ENCODE measurements at regions not wholly inside any gene's neighbourhood (a gene's known extent, or its start where the extent isn't known, plus 50 kb on each side); places are given as distances from the start of the nearest gene placed in this dataset.

- H3K4me1 Mint-ChIP-seq (ENCODE audit: low read depth) = peaks cover 27% of the 10 kb centered on the region
- no peak overlapping the region for H3K4me3 Mint-ChIP-seq (ENCODE audit: low read depth)
- TF ChIP-seq CTCF (IDR thresholded peaks at IDR 0.05; ENCODE audit: unreplicated experiment) = no peak
- DNase-seq (ENCODE audit: low spot score, unreplicated experiment) = no peak
- no peaks in the 10 kb centered on the region for H3K9me3 Mint-ChIP-seq (ENCODE audit: low read depth)
- peak overlapping the region; percentile 94 for H3K27ac Mint-ChIP-seq
- no peaks in the 10 kb centered on the region for H3K36me3 Mint-ChIP-seq (ENCODE audit: insufficient read depth)
- no peaks in the 10 kb centered on the region for H3K27me3 Mint-ChIP-seq
These were observed 61.5 kb downstream of the IGLL1 start for GRCh38 chr22:23518376-23519187.

DNA sequence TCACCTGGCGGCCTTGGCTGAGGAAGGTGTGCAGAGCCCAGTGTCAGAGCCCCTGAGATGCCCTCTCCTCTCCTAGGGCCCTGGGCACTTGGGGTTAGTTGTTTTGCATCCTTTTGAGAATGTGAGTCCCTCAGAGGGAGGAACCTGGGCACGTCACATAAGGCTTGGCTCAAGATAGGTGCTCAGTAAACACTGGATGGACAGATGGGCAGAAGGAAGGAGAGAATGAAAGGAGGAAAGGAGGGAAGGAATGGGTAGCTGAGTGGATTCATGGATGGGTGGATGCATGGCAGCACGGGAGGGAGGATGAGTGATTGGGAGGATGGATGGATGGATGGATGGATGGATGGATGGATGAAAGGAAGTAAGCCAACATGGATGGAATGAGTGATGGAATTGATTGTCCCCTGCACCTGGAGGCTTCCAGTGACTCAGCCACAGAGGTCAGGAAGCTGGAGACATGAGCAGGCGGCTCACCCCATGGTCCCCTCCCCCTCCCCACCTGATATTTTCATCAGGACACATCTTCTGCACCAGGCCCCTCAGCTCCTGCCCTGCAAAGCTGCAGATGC is 62.2 kb downstream of the IGLL1 start:
- Mint-ChIP-seq H3K4me1 (ENCODE audit: low read depth) (peaks cover 23% of the 10 kb centered on the region), H3K36me3 (ENCODE audit: insufficient read depth) (no peaks in the 10 kb centered on the region), H3K27ac (peak overlapping the region; percentile 87), H3K9me3 (ENCODE audit: low read depth) (no peaks in the 10 kb centered on the region), H3K27me3 (no peaks in the 10 kb centered on the region), H3K4me3 (ENCODE audit: low read depth) (no peak overlapping the region)
- TF ChIP-seq CTCF (IDR thresholded peaks at IDR 0.05; ENCODE audit: unreplicated experiment) = no peak
- DNase-seq (ENCODE audit: low spot score, unreplicated experiment) = no peak

DNA sequence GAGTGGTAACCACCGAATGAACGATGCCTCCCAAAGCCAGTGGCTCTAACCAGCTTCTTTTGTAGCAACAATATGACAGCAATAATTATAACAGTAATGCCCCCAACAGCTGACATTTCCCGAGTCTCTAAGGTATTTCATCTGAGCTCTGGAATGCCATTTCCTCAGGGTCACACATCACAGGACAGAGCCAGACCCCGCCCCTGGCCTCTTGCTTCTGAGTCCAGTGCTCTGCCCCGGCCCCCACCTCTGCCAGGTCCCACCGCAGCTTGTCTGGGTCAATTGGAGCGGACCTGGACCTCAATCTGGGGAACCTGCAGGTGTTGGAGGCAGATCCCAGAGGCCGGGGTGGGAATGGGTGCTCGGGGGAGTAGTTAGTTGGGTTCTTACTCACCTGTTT is 63.8 kb downstream of the IGLL1 start:
- Mint-ChIP-seq H3K27ac (no peak overlapping the region), H3K36me3 (ENCODE audit: insufficient read depth) (no peaks in the 10 kb centered on the region), H3K27me3 (no peaks in the 10 kb centered on the region), H3K4me1 (ENCODE audit: low read depth) (peaks cover 20% of the 10 kb centered on the region), H3K4me3 (ENCODE audit: low read depth) (no peak overlapping the region), H3K9me3 (ENCODE audit: low read depth) (no peaks in the 10 kb centered on the region)
- no peak for TF ChIP-seq CTCF (IDR thresholded peaks at IDR 0.05; ENCODE audit: unreplicated experiment)
- no peak for DNase-seq (ENCODE audit: low spot score, unreplicated experiment)

- DNase-seq (ENCODE audit: low spot score, unreplicated experiment) = no peak
- no peaks in the 10 kb centered on the region for H3K9me3 Mint-ChIP-seq (ENCODE audit: low read depth)
- peak overlapping the region; percentile 65 for H3K27ac Mint-ChIP-seq
- no peaks in the 10 kb centered on the region for H3K36me3 Mint-ChIP-seq (ENCODE audit: insufficient read depth)
- H3K4me3 Mint-ChIP-seq (ENCODE audit: low read depth) = no peak overlapping the region
- H3K4me1 Mint-ChIP-seq (ENCODE audit: low read depth) = peaks cover 14% of the 10 kb centered on the region
- no peaks in the 10 kb centered on the region for H3K27me3 Mint-ChIP-seq
- TF ChIP-seq CTCF (IDR thresholded peaks at IDR 0.05; ENCODE audit: unreplicated experiment) = peak; percentile 21
These were observed 65.6 kb downstream of the IGLL1 start for GRCh38 chr22:23514322-23515038.

GRCh38 chr22:23513705-23514104 is 66.4 kb downstream of the IGLL1 start:
- Mint-ChIP-seq H3K27ac (no peak overlapping the region), H3K27me3 (no peaks in the 10 kb centered on the region), H3K4me1 (ENCODE audit: low read depth) (peaks cover 12% of the 10 kb centered on the region), H3K36me3 (ENCODE audit: insufficient read depth) (no peaks in the 10 kb centered on the region), H3K9me3 (ENCODE audit: low read depth) (no peaks in the 10 kb centered on the region), H3K4me3 (ENCODE audit: low read depth) (no peak overlapping the region)
- no peak for TF ChIP-seq CTCF (IDR thresholded peaks at IDR 0.05; ENCODE audit: unreplicated experiment)
- DNase-seq (ENCODE audit: low spot score, unreplicated experiment) = no peak

Measured in progenitor cell of endocrine pancreas (in vitro differentiated cells).